Fibroblast of villous mesenchyme (primary cell): ENCODE measurements at regions not wholly inside any gene's neighbourhood (a gene's known extent, or its start where the extent isn't known, plus 50 kb on each side); places are given as distances from the start of the nearest gene placed in this dataset.
A peak's percentile ranks its signal among the peaks of the same experiment; 100 is the strongest.

Source experiments
- DNase-seq: peaks from one replicate; pipeline ENCODE4 v3.0.0-alpha.2; 2010; ENCODE audit warnings: low read depth
- H3K4me3 ChIP-seq: 2 replicates; pipeline ENCODE4 v1.5.1; 2011; ENCODE audit warnings: low read depth, mild to moderate bottlenecking, low read length
- CTCF ChIP-seq: IDR thresholded peaks from 2 replicates; pipeline ENCODE4 v1.5.1; 2012; ENCODE audit warnings: low read depth, mild to moderate bottlenecking, low read length; ENCODE audit not compliant: insufficient read depth

GRCh38 chrX:39862963-39863362 is 234.8 kb downstream of the BCOR start:
- H3K4me3 ChIP-seq = no peak overlapping the region
- no peak for DNase-seq
- no peak for TF ChIP-seq CTCF

GRCh38 chrX:39866229-39866628 is 231.5 kb downstream of the BCOR start:
- no peak for DNase-seq
- no peak for TF ChIP-seq CTCF
- H3K4me3 ChIP-seq = no peak overlapping the region

- peak; percentile 8 for DNase-seq
- no peak for TF ChIP-seq CTCF
- H3K4me3 ChIP-seq = no peak overlapping the region
Observed at GRCh38 chrX:39869846-39870601, 227.7 kb downstream of the BCOR start.

- H3K4me3 ChIP-seq = no peak overlapping the region
- TF ChIP-seq CTCF = no peak
- DNase-seq = no peak
Observed at GRCh38 chrX:39871648-39872047, 226.1 kb downstream of the BCOR start.

- DNase-seq = no peak
- H3K4me3 ChIP-seq = no peak overlapping the region
- TF ChIP-seq CTCF = no peak
Observed at GRCh38 chrX:39873117-39873516, 224.6 kb downstream of the BCOR start.

- DNase-seq = no peak
- H3K4me3 ChIP-seq = no peak overlapping the region
- no peak for TF ChIP-seq CTCF
Observed at GRCh38 chrX:39874202-39874816, 223.4 kb downstream of the BCOR start.
